ENCODE measurements at regions not wholly inside any gene's neighbourhood (a gene's known extent, or its start where the extent isn't known, plus 50 kb on each side); places are given as distances from the start of the nearest gene placed in this dataset.

- TF ChIP-seq EZH2phosphoT487 (IDR thresholded peaks at IDR 0.05; ENCODE audit: insufficient read depth, low read depth) (no peak), EZH2 (IDR thresholded peaks at IDR 0.05; ENCODE audit: insufficient read depth, poor library complexity, severe bottlenecking) (no peak)
These were observed 110.1 kb upstream of the LUZP2 start for GRCh38 chr11:24386546-24387397.

Measured in GM23248 (cell line).